K562 (cell line): ENCODE measurements at regions not wholly inside any gene's neighbourhood (a gene's known extent, or its start where the extent isn't known, plus 50 kb on each side); places are given as distances from the start of the nearest gene placed in this dataset.

Experiments used
- ATAC-seq: fragments of 200-7000 bp; cut with Tn5 transposase; 3 replicates; pipeline ENCODE4 v1.9.1; 2020; ENCODE audit warnings: moderate library complexity
- BruUV-seq: library from RNA; stranded (reverse); fragments of 400-500 nt; replicated peaks from 2 replicates; lab custom pipeline; 2021; lab: Mats Ljungman, UMichigan
- CTCF ChIA-PET: fragments of 300-600 bp; formaldehyde crosslinking; extraction: SDS; loops from one replicate; lab custom pipeline; 2021; ENCODE audit warnings: low intra/inter-chr PET ratio; lab: Yijun Ruan, JAX
- POLR2A ChIA-PET: fragments of 300-600, 350-650 bp; sonication (Branson Sonifier 250); formaldehyde crosslinking; extraction: SDS; loops from one replicate; lab custom pipeline; 2021; ENCODE audit warnings: antibody characterized with exemption, inconsistent platforms; lab: Yijun Ruan, JAX
- DNase-seq, 4 experiments: peaks; one replicate each; pipeline versions ENCODE4 v3.0.0 to v3.0.0-alpha.2; 2011 to 2018; ENCODE audit warnings: low spot score in 3 of 4, mixed read lengths in 3 of 4; ENCODE audit errors: extremely low read depth in 1 of 4
- FAIRE-seq: peaks from 2 replicates; lab custom pipeline; 2011; peaks lifted over from hg19 to GRCh38; lab: Jason Lieb, UNC
- H2AFZ ChIP-seq: 2 replicates; pipeline ENCODE4 v1.6.0; 2011; ENCODE audit warnings: low read depth, low read length, control low read depth, inconsistent platforms
- H3K27ac ChIP-seq: fragments of 200-600 bp; 3 replicates; pipeline ENCODE4 v1.8.0; 2011; ENCODE audit warnings: low read depth, mild to moderate bottlenecking, control low read depth, inconsistent platforms, low read length, moderate library complexity, mixed read lengths; ENCODE audit errors: extremely low read depth
- H3K27me3 ChIP-seq, 2 experiments: fragments of 300-600 bp in 1 of 2; 2 replicates in 1 of 2; 3 replicates in 1 of 2; pipeline versions ENCODE4 v1.6.0 to v1.8.0; 2011; ENCODE audit warnings: inconsistent platforms in 2 of 2, low read length in 2 of 2, mild to moderate bottlenecking in 1 of 2, mixed read lengths in 1 of 2, moderate library complexity in 1 of 2; ENCODE audit not compliant: control insufficient read depth in 2 of 2, insufficient read depth in 2 of 2
- H3K36me3 ChIP-seq: fragments of 300-600 bp; 3 replicates; pipeline ENCODE4 v1.8.0; 2011; ENCODE audit warnings: mild to moderate bottlenecking, low read length, inconsistent platforms; ENCODE audit not compliant: control insufficient read depth, insufficient read depth
- H3K4me1 ChIP-seq, 2 experiments: fragments of 200-600 bp in 1 of 2; replicated peaks in 1 of 2; 2 replicates in 1 of 2; 3 replicates in 1 of 2; pipeline versions ENCODE4 v1.5.1 to v1.8.0; 2011; ENCODE audit warnings: inconsistent platforms in 2 of 2, low read length in 2 of 2, mild to moderate bottlenecking in 1 of 2, mixed read lengths in 1 of 2, moderate library complexity in 1 of 2; ENCODE audit not compliant: control insufficient read depth in 2 of 2, insufficient read depth in 2 of 2
- H3K4me2 ChIP-seq: 2 replicates; pipeline ENCODE4 v1.6.1; 2011; ENCODE audit warnings: low read length, control low read depth, inconsistent platforms, mixed read lengths; ENCODE audit not compliant: insufficient read depth
- H3K4me3 ChIP-seq: fragments of 200-600 bp; sonication (generic), shearing (Covaris generic); 2 replicates; pipeline ENCODE4 v1.5.1; 2016; ENCODE audit warnings: control low read depth, inconsistent platforms
- H3K79me2 ChIP-seq: fragments of 200-600 bp; 3 replicates; pipeline ENCODE4 v1.8.0; 2011; ENCODE audit warnings: low read length, inconsistent platforms; ENCODE audit not compliant: control insufficient read depth, insufficient read depth
- H3K9ac ChIP-seq, 2 experiments: 2 replicates each; pipeline versions ENCODE4 v1.6.0 to v1.6.1; 2011; ENCODE audit warnings: low read depth in 2 of 2, low read length in 2 of 2, control low read depth in 1 of 2, inconsistent platforms in 1 of 2, mild to moderate bottlenecking in 1 of 2, mixed read lengths in 1 of 2; ENCODE audit not compliant: insufficient read depth in 1 of 2
- H3K9me1 ChIP-seq: one replicate; pipeline ENCODE4 v1.6.0; 2011; ENCODE audit warnings: inconsistent platforms, mild to moderate bottlenecking, low read length, moderate library complexity; ENCODE audit not compliant: control insufficient read depth, insufficient read depth
- H3K9me3 ChIP-seq: replicated peaks from 2 replicates; pipeline ENCODE4 v1.5.1; 2011; ENCODE audit warnings: low read depth, low read length, inconsistent platforms; ENCODE audit not compliant: control insufficient read depth, insufficient read depth
- H4K20me1 ChIP-seq: replicated peaks from 2 replicates; pipeline ENCODE4 v1.6.1; 2011; ENCODE audit warnings: low read length, inconsistent platforms, mixed read lengths; ENCODE audit not compliant: control insufficient read depth, insufficient read depth
- FOSL1 ChIP-seq: fragments of 200-800 bp; sonication (Bioruptor generic); conservative IDR thresholded peaks from 2 replicates; pipeline ENCODE4 v1.6.1; 2016; ENCODE audit warnings: missing genetic modification characterization, missing compliant biosample characterization
- HDAC1 ChIP-seq, 2 experiments: fragments of 450-650 bp; IDR thresholded peaks; 2 replicates each; pipeline ENCODE4 v1.6.1; 2016 to 2017; ENCODE audit warnings: inconsistent platforms in 1 of 2, mild to moderate bottlenecking in 1 of 2, moderate library complexity in 1 of 2
- LCOR ChIP-seq: sonication (generic); formaldehyde crosslinking; IDR thresholded peaks from 2 replicates; pipeline ENCODE4 v1.8.0; 2022; ENCODE audit warnings: mild to moderate bottlenecking, missing genetic modification reagents
- MTA2 ChIP-seq: fragments of 450-650 bp; IDR thresholded peaks from 2 replicates; pipeline ENCODE4 v1.6.1; 2016; ENCODE audit warnings: low read depth
- MXI1 ChIP-seq: IDR thresholded peaks from 2 replicates; pipeline ENCODE4 v1.6.1; 2011; ENCODE audit warnings: low read depth, mild to moderate bottlenecking, improper control_type of control experiment, low read length
- NFRKB ChIP-seq: fragments of 450-650 bp; IDR thresholded peaks from 2 replicates; pipeline ENCODE4 v1.6.1; 2016; ENCODE audit warnings: low read depth
- RBM34 ChIP-seq: fragments of 200-400 bp; formaldehyde crosslinking; IDR thresholded peaks from 2 replicates; pipeline ENCODE4 v1.6.1; 2018; ENCODE audit warnings: low read length, borderline replicate concordance; ENCODE audit not compliant: insufficient read depth
- SMARCE1 ChIP-seq: fragments of 450-650 bp; IDR thresholded peaks from 2 replicates; pipeline ENCODE4 v1.7.1; 2016; ENCODE audit warnings: mild to moderate bottlenecking
- ZNF589 ChIP-seq: fragments of 200-800 bp; sonication (Bioruptor generic); IDR thresholded peaks from 2 replicates; pipeline ENCODE4 v1.6.1; 2016; ENCODE audit warnings: low read depth, missing genetic modification characterization, missing compliant biosample characterization
- ZNF717 ChIP-seq: fragments of 250-450 bp; sonication (Bioruptor Pico); IDR thresholded peaks from 2 replicates; pipeline ENCODE4 v1.5.0; 2021
- ZNF77 ChIP-seq: fragments of 250-450 bp; sonication (Bioruptor Pico); IDR thresholded peaks from 2 replicates; pipeline ENCODE4 v1.5.0; 2020
- ZSCAN32 ChIP-seq: fragments of 450-650 bp; formaldehyde crosslinking; IDR thresholded peaks from 2 replicates; pipeline ENCODE4 v1.4.0; 2020; ENCODE audit warnings: mild to moderate bottlenecking, moderate library complexity
- WGBS: fragments of 100-300 bp; shearing (Covaris generic); methylation state at CpG from one replicate; pipeline ENCODE4 v1.1.6; 2016; ENCODE audit warnings: low coverage, mixed read lengths; ENCODE audit not compliant: insufficient coverage; ENCODE audit errors: missing lambda C conversion rate; 5-methylcytosine and 5-hydroxymethylcytosine counted together
- in situ Hi-C: fragments of 300-500 bp; cut with MboI; formaldehyde crosslinking; loops from 4 replicates; pipeline ENCODE4 v1.15.0; 2018; ENCODE audit warnings: inconsistent platforms, mixed read lengths
- intact Hi-C: fragments of 100-400 bp; cut with micrococcal nuclease; formaldehyde crosslinking; loops from 2 replicates; pipeline ENCODE4 v1.14.2; 2022
- TF ChIP-seq, protein P1 (sequence below): fragments of 250-450 bp; sonication (Bioruptor Pico); IDR thresholded peaks from 2 replicates; pipeline ENCODE4 v1.6.1; 2021; ENCODE audit warnings: mild to moderate bottlenecking
- TF ChIP-seq, protein P2 (sequence below): fragments of 450-650 bp; formaldehyde crosslinking; IDR thresholded peaks from 2 replicates; pipeline ENCODE4 v1.4.0; 2022; ENCODE audit warnings: mild to moderate bottlenecking, moderate library complexity
- TF ChIP-seq, protein P3 (sequence below): sonication (generic); IDR thresholded peaks from 2 replicates; pipeline ENCODE4 v1.6.1; 2016
- TF ChIP-seq, protein P4 (sequence below): fragments of 250-450 bp; sonication (Bioruptor Pico); IDR thresholded peaks from 2 replicates; pipeline ENCODE4 v1.8.0; 2021; ENCODE audit warnings: moderate library complexity, mild to moderate bottlenecking, inconsistent platforms
- TF ChIP-seq, protein P5 (sequence below): fragments of 450-650 bp; IDR thresholded peaks from 2 replicates; pipeline ENCODE4 v1.6.1; 2016

DNA sequence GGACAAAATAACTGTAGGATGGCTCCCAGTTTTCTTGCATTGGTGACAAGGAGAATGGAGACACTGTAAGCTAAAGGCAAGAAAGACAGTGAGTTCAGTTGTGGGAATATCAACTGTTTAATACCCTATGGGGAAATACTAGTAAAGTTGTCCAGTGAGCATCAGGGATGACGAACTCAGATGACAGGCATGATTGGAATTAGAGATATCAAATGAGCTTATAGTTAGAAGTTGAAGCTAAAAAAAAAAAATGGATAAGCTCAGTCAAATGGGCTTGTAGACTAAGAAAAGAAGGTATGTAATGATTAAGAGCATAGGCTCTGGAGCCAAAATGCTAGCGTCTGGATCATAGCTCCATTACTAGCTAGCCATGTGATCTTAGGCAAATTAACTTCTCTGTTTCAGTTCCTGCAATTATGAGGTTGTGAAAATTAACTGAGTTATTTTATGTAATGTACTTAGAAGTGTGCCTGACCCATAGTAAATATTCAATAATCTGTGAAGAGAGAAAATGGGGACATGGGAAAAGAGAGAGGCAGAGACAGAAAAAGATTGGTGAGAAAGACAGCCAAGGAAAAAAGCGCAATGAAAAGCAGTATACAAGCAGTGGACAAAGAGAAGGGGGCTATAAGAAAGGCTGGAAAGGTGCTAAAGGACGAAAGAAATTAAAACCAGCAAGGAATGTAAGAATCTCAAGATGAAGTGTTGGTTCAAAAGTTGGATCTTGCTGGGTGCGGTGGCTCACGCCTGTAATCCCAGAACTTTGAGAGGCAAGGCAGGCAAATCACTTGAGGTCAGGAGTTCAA lies 95.7 kb upstream of the SLC39A10 start:
- no TSS peak for BruUV-seq
- intact Hi-C loops: no loop called here
- Histone ChIP-seq H4K20me1 (no peaks in the 10 kb centered on the region), H3K9ac (peak overlapping the region in 1 of 2 experiments; percentile 19; a peak in 1 of 4 replicates), H2AFZ (peak overlapping the region; percentile 84), H3K27ac (peak overlapping the region; percentile 72; the same call in 2 of the 3 replicates), H3K4me2 (peak overlapping the region; percentile 13; the same call in 1 of the 2 replicates), H3K36me3 (no peaks in the 10 kb centered on the region), H3K79me2 (no peaks in the 10 kb centered on the region), H3K9me3 (peaks cover 2% of the 10 kb centered on the region), H3K4me3 (no peak overlapping the region), H3K4me1 (peaks cover 7 to 17% of the 10 kb centered on the region in 2 experiments; a peak in 3 of 5 replicates), H3K27me3 (no peaks in the 10 kb centered on the region), H3K9me1 (no peaks in the 10 kb centered on the region)
- FAIRE-seq (no peak), DNase-seq (no peak), ATAC-seq (peak; percentile 35)
- ChIA-PET POLR2A (interaction anchor here (1.2 kb wide), 1 partner anchor 9 kb away, joined by 3 read pairs; no protein-coding TSS in a partner anchor), CTCF (no interaction called here)
- in situ Hi-C loops: no loop called here
- 50% methylated on average over 5 of the region's 6 CpGs for WGBS
- TF ChIP-seq MTA2 (no peak), ZNF717 (no peak), ZSCAN32 (CRISPR knock-in tag) (no peak), ZNF589 (CRISPR knock-in tag) (0 out of 2 replicates have a peak, but pooled peaks have one; percentile 40), RBM34 (no peak), HDAC1 (IDR thresholded peaks at IDR 0.05) (no peak), FOSL1 (tag) (peak; percentile 60), MXI1 (no peak), ZNF77 (no peak), SMARCE1 (0 out of 2 replicates have a peak, but pooled peaks have one; percentile 23), LCOR (CRISPR knock-in tag) (no peak), NFRKB (no peak)
- TF ChIP-seq, protein P1, sequence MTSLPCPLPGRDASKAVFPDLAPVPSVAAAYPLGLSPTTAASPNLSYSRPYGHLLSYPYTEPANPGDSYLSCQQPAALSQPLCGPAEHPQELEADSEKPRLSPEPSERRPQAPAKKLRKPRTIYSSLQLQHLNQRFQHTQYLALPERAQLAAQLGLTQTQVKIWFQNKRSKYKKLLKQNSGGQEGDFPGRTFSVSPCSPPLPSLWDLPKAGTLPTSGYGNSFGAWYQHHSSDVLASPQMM: no peak
- TF ChIP-seq, protein P2, sequence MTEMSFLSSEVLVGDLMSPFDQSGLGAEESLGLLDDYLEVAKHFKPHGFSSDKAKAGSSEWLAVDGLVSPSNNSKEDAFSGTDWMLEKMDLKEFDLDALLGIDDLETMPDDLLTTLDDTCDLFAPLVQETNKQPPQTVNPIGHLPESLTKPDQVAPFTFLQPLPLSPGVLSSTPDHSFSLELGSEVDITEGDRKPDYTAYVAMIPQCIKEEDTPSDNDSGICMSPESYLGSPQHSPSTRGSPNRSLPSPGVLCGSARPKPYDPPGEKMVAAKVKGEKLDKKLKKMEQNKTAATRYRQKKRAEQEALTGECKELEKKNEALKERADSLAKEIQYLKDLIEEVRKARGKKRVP (CRISPR knock-in tag): no peak
- TF ChIP-seq, protein P3, sequence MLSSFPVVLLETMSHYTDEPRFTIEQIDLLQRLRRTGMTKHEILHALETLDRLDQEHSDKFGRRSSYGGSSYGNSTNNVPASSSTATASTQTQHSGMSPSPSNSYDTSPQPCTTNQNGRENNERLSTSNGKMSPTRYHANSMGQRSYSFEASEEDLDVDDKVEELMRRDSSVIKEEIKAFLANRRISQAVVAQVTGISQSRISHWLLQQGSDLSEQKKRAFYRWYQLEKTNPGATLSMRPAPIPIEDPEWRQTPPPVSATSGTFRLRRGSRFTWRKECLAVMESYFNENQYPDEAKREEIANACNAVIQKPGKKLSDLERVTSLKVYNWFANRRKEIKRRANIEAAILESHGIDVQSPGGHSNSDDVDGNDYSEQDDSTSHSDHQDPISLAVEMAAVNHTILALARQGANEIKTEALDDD: peak; percentile 26; the same call in 1 of the 2 replicates
- TF ChIP-seq, protein P4, sequence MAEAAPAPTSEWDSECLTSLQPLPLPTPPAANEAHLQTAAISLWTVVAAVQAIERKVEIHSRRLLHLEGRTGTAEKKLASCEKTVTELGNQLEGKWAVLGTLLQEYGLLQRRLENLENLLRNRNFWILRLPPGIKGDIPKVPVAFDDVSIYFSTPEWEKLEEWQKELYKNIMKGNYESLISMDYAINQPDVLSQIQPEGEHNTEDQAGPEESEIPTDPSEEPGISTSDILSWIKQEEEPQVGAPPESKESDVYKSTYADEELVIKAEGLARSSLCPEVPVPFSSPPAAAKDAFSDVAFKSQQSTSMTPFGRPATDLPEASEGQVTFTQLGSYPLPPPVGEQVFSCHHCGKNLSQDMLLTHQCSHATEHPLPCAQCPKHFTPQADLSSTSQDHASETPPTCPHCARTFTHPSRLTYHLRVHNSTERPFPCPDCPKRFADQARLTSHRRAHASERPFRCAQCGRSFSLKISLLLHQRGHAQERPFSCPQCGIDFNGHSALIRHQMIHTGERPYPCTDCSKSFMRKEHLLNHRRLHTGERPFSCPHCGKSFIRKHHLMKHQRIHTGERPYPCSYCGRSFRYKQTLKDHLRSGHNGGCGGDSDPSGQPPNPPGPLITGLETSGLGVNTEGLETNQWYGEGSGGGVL (CRISPR knock-in tag): no peak
- TF ChIP-seq, protein P5, sequence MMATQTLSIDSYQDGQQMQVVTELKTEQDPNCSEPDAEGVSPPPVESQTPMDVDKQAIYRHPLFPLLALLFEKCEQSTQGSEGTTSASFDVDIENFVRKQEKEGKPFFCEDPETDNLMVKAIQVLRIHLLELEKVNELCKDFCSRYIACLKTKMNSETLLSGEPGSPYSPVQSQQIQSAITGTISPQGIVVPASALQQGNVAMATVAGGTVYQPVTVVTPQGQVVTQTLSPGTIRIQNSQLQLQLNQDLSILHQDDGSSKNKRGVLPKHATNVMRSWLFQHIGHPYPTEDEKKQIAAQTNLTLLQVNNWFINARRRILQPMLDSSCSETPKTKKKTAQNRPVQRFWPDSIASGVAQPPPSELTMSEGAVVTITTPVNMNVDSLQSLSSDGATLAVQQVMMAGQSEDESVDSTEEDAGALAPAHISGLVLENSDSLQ: peak; percentile 19; the same call in 1 of the 2 replicates
